22Rv1 (cell line): ENCODE measurements at regions not wholly inside any gene's neighbourhood (a gene's known extent, or its start where the extent isn't known, plus 50 kb on each side); places are given as distances from the start of the nearest gene placed in this dataset.

Experiments used
- CTCF ChIP-seq: fragments of 450-650 bp; IDR thresholded peaks from 2 replicates; pipeline ENCODE4 v1.5.1; 2017; ENCODE audit warnings: mild to moderate bottlenecking
- ZFX ChIP-seq: fragments of 450-650 bp; IDR thresholded peaks from 2 replicates; pipeline ENCODE4 v1.6.1; 2017; ENCODE audit warnings: antibody characterized with exemption, borderline replicate concordance

GRCh38 chrX:138890491-138890890 is 179.0 kb upstream of the FGF13 start:
- no peak for TF ChIP-seq CTCF
- TF ChIP-seq ZFX = no peak
